Right lobe of liver (tissue), 4 donors: ENCODE measurements at regions not wholly inside any gene's neighbourhood (a gene's known extent, or its start where the extent isn't known, plus 50 kb on each side); places are given as distances from the start of the nearest gene placed in this dataset.
A peak's percentile ranks its signal among the peaks of the same experiment; 100 is the strongest.
"Not testable (repeated sequence)": the region's sequence is repeated elsewhere in the genome, so short reads cannot be mapped to it uniquely, and the experiment has no call there.

Experiments
- CTCF ChIP-seq, 4 donors: fragments of 200-600 bp in 3 of 4; fragments of 450-650 bp in 1 of 4; IDR thresholded peaks; one replicate each; pipeline versions ENCODE4 v1.5.1 to v1.8.0; 2016 to 2022; ENCODE audit warnings: antibody characterized with exemption in 4 of 4, mild to moderate bottlenecking in 2 of 4
- POLR2A ChIP-seq: fragments of 450-650 bp; IDR thresholded peaks from one replicate; pipeline ENCODE4 v1.6.1; 2017; ENCODE audit warnings: antibody characterized with exemption, mild to moderate bottlenecking
- donor health status: DM: no; HTN: no; CAD: no.
- donor health status: DM: no; HTN: no; CAD: no.
- donor health status: DM: no; HTN: yes; CAD: no.

DNA sequence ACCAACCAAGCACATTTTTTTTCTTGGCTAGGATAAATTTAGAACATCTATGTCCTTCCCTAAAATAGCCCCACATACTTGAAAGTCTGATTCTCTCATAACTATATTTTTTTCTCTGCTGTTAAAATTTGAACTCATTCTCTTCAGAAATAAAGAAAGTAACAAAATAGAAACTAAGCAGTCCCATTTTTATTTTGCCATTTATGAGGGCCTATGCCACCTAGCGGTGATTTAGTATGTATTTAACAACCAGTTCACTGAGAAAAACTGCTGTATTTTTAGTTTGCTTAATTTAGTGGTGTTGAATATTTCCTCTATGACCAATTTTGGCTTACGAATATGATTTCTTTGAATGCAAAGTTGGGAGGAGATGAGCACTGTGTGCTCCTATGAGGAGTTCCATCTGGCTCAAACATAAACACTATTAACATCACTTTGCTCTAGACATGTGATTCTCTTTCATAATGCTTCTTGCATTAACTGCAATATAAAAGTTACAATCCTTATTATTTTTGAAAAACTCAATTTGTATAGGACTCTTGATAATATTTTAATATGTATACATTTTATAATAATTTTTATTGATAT lies 116.6 kb downstream of the SYT15B start:
- not testable (repeated sequence) for TF ChIP-seq POLR2A
- TF ChIP-seq CTCF (IDR thresholded peaks at IDR 0.05), result peak in 3 of 4 donors; percentile 52 to 58 (median 52)
